ENCODE measurements at regions not wholly inside any gene's neighbourhood (a gene's known extent, or its start where the extent isn't known, plus 50 kb on each side); places are given as distances from the start of the nearest gene placed in this dataset.

GRCh38 chr20:57842720-57843119, 132.9 kb upstream of the PMEPA1 start:
- no peak overlapping the region for H2AFZ ChIP-seq (ENCODE audit: low read depth, low read length)
- no peak overlapping the region for H3K4me2 ChIP-seq (ENCODE audit: low read length)
- no peaks in the 10 kb centered on the region for H3K9me3 ChIP-seq (ENCODE audit: insufficient read depth, low read length)
- no peak overlapping the region for H3K9ac ChIP-seq (ENCODE audit: low read length)
- peaks cover 58% of the 10 kb centered on the region for H3K27me3 ChIP-seq (ENCODE audit: low read depth, low read length)
- H3K4me3 ChIP-seq (ENCODE audit: low read length) = no peak overlapping the region
- TF ChIP-seq EZH2phosphoT487 (IDR thresholded peaks at IDR 0.05; ENCODE audit: low read depth) (no peak), CTCF (IDR thresholded peaks at IDR 0.05; ENCODE audit: low read depth, low read length) (no peak)
- H4K20me1 ChIP-seq (ENCODE audit: insufficient read depth, low read length) = no peaks in the 10 kb centered on the region
- no peaks in the 10 kb centered on the region for H3K36me3 ChIP-seq (replicated peaks; ENCODE audit: low read depth, low read length)
- H3K79me2 ChIP-seq (ENCODE audit: low read length) = no peaks in the 10 kb centered on the region
- no peak overlapping the region for H3K27ac ChIP-seq (ENCODE audit: low read length)
- no peaks in the 10 kb centered on the region for H3K4me1 ChIP-seq (ENCODE audit: low read length)

GRCh38 chr20:57841297-57841866, 131.6 kb upstream of the PMEPA1 start:
- Histone ChIP-seq H3K4me3 (ENCODE audit: low read length) (no peak overlapping the region), H3K9ac (ENCODE audit: low read length) (no peak overlapping the region), H3K27ac (ENCODE audit: low read length) (no peak overlapping the region), H3K79me2 (ENCODE audit: low read length) (no peaks in the 10 kb centered on the region), H4K20me1 (ENCODE audit: insufficient read depth, low read length) (no peaks in the 10 kb centered on the region), H3K4me1 (ENCODE audit: low read length) (no peaks in the 10 kb centered on the region), H3K36me3 (replicated peaks; ENCODE audit: low read depth, low read length) (no peaks in the 10 kb centered on the region), H2AFZ (ENCODE audit: low read depth, low read length) (no peak overlapping the region), H3K9me3 (ENCODE audit: insufficient read depth, low read length) (no peaks in the 10 kb centered on the region), H3K27me3 (ENCODE audit: low read depth, low read length) (peaks cover 53% of the 10 kb centered on the region), H3K4me2 (ENCODE audit: low read length) (no peak overlapping the region)
- no peak for TF ChIP-seq EZH2phosphoT487 (IDR thresholded peaks at IDR 0.05; ENCODE audit: low read depth)
- no peak for TF ChIP-seq CTCF (IDR thresholded peaks at IDR 0.05; ENCODE audit: low read depth, low read length)

- H2AFZ ChIP-seq (ENCODE audit: low read depth, low read length) = no peak overlapping the region
- peaks cover 53% of the 10 kb centered on the region for H3K27me3 ChIP-seq (ENCODE audit: low read depth, low read length)
- TF ChIP-seq EZH2phosphoT487 (IDR thresholded peaks at IDR 0.05; ENCODE audit: low read depth) = no peak
- no peak for TF ChIP-seq CTCF (IDR thresholded peaks at IDR 0.05; ENCODE audit: low read depth, low read length)
- H3K4me2 ChIP-seq (ENCODE audit: low read length) = no peak overlapping the region
- no peak overlapping the region for H3K27ac ChIP-seq (ENCODE audit: low read length)
- no peaks in the 10 kb centered on the region for H3K79me2 ChIP-seq (ENCODE audit: low read length)
- H3K9ac ChIP-seq (ENCODE audit: low read length) = no peak overlapping the region
- H3K4me1 ChIP-seq (ENCODE audit: low read length) = no peaks in the 10 kb centered on the region
- H4K20me1 ChIP-seq (ENCODE audit: insufficient read depth, low read length) = no peaks in the 10 kb centered on the region
- H3K4me3 ChIP-seq (ENCODE audit: low read length) = no peak overlapping the region
- H3K9me3 ChIP-seq (ENCODE audit: insufficient read depth, low read length) = no peaks in the 10 kb centered on the region
- H3K36me3 ChIP-seq (replicated peaks; ENCODE audit: low read depth, low read length) = no peaks in the 10 kb centered on the region
Measured at GRCh38 chr20:57840504-57841296, 130.9 kb upstream of the PMEPA1 start.

- Histone ChIP-seq H3K36me3 (replicated peaks; ENCODE audit: low read depth, low read length) (no peaks in the 10 kb centered on the region), H3K79me2 (ENCODE audit: low read length) (no peaks in the 10 kb centered on the region), H3K4me2 (ENCODE audit: low read length) (no peak overlapping the region), H3K9me3 (ENCODE audit: insufficient read depth, low read length) (no peaks in the 10 kb centered on the region), H3K27ac (ENCODE audit: low read length) (no peak overlapping the region), H3K4me1 (ENCODE audit: low read length) (no peaks in the 10 kb centered on the region), H3K27me3 (ENCODE audit: low read depth, low read length) (peaks cover 50% of the 10 kb centered on the region), H3K4me3 (ENCODE audit: low read length) (no peak overlapping the region), H2AFZ (ENCODE audit: low read depth, low read length) (no peak overlapping the region), H3K9ac (ENCODE audit: low read length) (no peak overlapping the region), H4K20me1 (ENCODE audit: insufficient read depth, low read length) (no peaks in the 10 kb centered on the region)
- TF ChIP-seq CTCF (IDR thresholded peaks at IDR 0.05; ENCODE audit: low read depth, low read length) = no peak
- no peak for TF ChIP-seq EZH2phosphoT487 (IDR thresholded peaks at IDR 0.05; ENCODE audit: low read depth)
Measured at GRCh38 chr20:57840066-57840465, 130.3 kb upstream of the PMEPA1 start.
